GM10248 (cell line): ENCODE measurements at regions not wholly inside any gene's neighbourhood (a gene's known extent, or its start where the extent isn't known, plus 50 kb on each side); places are given as distances from the start of the nearest gene placed in this dataset.

ENCODE experiments used
- CTCF ChIA-PET: fragments of 300-600 bp; sonication (Branson Sonifier 250); formaldehyde crosslinking; extraction: SDS; loops from one replicate; lab custom pipeline; 2021; ENCODE audit warnings: antibody characterized with exemption; lab: Yijun Ruan, JAX
- POLR2A ChIA-PET: fragments of 350-650 bp; sonication (Branson Sonifier 250); formaldehyde crosslinking; extraction: SDS; loops from one replicate; lab custom pipeline; 2020; ENCODE audit warnings: antibody characterized with exemption; lab: Yijun Ruan, JAX
- DNase-seq: peaks from one replicate; pipeline ENCODE4 v3.0.0; 2012; ENCODE audit errors: extremely low spot score
- CTCF ChIP-seq: IDR thresholded peaks from 2 replicates; pipeline ENCODE4 v1.5.1; 2012; ENCODE audit warnings: mild to moderate bottlenecking, low read depth; ENCODE audit errors: extremely low read depth, missing control alignments, control extremely low read depth

GRCh38 chr18:5667356-5667755 lies 123.6 kb upstream of the EPB41L3 start:
- CTCF ChIA-PET: no interaction called here
- POLR2A ChIA-PET: no interaction called here
- no peak for DNase-seq
- TF ChIP-seq CTCF: no peak

GRCh38 chr18:5662586-5663090 lies 118.8 kb upstream of the EPB41L3 start:
- no peak for DNase-seq
- TF ChIP-seq CTCF: no peak
- CTCF ChIA-PET: no interaction called here
- POLR2A ChIA-PET: no interaction called here

GRCh38 chr18:5661179-5661578 lies 117.4 kb upstream of the EPB41L3 start:
- TF ChIP-seq CTCF: no peak
- no peak for DNase-seq
- CTCF ChIA-PET: no interaction called here
- POLR2A ChIA-PET: no interaction called here

GRCh38 chr18:5653802-5654201 lies 110.0 kb upstream of the EPB41L3 start:
- DNase-seq: no peak
- no peak for TF ChIP-seq CTCF
- ChIA-PET POLR2A (no interaction called here), CTCF (no interaction called here)

GRCh38 chr18:5651736-5652135 lies 107.9 kb upstream of the EPB41L3 start:
- ChIA-PET POLR2A (no interaction called here), CTCF (interaction anchor here (1.0 to 1.2 kb wide), 2 partner anchors 9 to 14 kb away, joined by 5 to 6 read pairs; no protein-coding TSS in a partner anchor)
- no peak for DNase-seq
- no peak for TF ChIP-seq CTCF

- no peak for TF ChIP-seq CTCF
- ChIA-PET POLR2A (no interaction called here), CTCF (interaction anchor here (1.0 to 1.8 kb wide), 2 partner anchors 29 to 30 kb away, joined by 3 to 5 read pairs; no protein-coding TSS in a partner anchor)
- no peak for DNase-seq
These were observed 105.6 kb upstream of the EPB41L3 start for GRCh38 chr18:5649439-5649838.

GRCh38 chr18:5646739-5647138 lies 102.9 kb upstream of the EPB41L3 start:
- TF ChIP-seq CTCF: no peak
- POLR2A ChIA-PET: no interaction called here
- DNase-seq: no peak
- CTCF ChIA-PET: no interaction called here
